ENCODE measurements at regions not wholly inside any gene's neighbourhood (a gene's known extent, or its start where the extent isn't known, plus 50 kb on each side); places are given as distances from the start of the nearest gene placed in this dataset.

DNA sequence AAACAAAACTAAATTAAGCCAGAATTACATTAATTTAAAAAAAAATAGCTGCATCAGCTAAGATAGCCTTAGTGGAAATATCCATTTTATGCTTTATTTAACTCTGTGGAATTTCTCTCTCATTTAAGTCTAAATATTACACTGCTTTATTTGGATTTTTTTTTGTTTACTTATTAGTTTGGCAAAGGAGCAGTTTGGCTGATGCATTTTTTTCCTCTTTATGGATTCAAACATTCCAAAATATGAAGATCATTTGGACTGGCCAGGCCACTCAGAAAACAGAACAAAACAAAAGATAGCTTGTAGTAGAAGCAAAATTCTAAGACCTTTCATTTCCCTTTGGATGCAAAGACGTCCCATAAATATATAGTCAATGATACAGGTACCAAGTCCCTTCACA is 707.3 kb upstream of the UBE2E2 start:
- H3K9me3 ChIP-seq (ENCODE audit: low read depth, low read length), result peaks cover 2% of the 10 kb centered on the region
- H3K4me2 ChIP-seq (ENCODE audit: insufficient read depth, low read length), result no peak overlapping the region
- no peak overlapping the region for H2AFZ ChIP-seq (ENCODE audit: low read length)
- no peaks in the 10 kb centered on the region for H4K20me1 ChIP-seq (ENCODE audit: insufficient read depth, low read length)
- no peaks in the 10 kb centered on the region for H3K79me2 ChIP-seq (ENCODE audit: insufficient read depth, low read length)
- H3K36me3 ChIP-seq (ENCODE audit: insufficient read depth, low read length), result no peaks in the 10 kb centered on the region
- H3K27me3 ChIP-seq (ENCODE audit: insufficient read depth, low read length), result no peaks in the 10 kb centered on the region
- TF ChIP-seq, protein P1, sequence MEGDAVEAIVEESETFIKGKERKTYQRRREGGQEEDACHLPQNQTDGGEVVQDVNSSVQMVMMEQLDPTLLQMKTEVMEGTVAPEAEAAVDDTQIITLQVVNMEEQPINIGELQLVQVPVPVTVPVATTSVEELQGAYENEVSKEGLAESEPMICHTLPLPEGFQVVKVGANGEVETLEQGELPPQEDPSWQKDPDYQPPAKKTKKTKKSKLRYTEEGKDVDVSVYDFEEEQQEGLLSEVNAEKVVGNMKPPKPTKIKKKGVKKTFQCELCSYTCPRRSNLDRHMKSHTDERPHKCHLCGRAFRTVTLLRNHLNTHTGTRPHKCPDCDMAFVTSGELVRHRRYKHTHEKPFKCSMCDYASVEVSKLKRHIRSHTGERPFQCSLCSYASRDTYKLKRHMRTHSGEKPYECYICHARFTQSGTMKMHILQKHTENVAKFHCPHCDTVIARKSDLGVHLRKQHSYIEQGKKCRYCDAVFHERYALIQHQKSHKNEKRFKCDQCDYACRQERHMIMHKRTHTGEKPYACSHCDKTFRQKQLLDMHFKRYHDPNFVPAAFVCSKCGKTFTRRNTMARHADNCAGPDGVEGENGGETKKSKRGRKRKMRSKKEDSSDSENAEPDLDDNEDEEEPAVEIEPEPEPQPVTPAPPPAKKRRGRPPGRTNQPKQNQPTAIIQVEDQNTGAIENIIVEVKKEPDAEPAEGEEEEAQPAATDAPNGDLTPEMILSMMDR (IDR thresholded peaks at IDR 0.05; ENCODE audit: extremely low read depth, low read depth, low read length), result no peak
- no peak overlapping the region for H3K4me3 ChIP-seq (ENCODE audit: insufficient read depth, low read length)
- H3K27ac ChIP-seq (ENCODE audit: low read depth, low read length), result no peak overlapping the region
- H3K4me1 ChIP-seq (ENCODE audit: insufficient read depth, low read length), result no peaks in the 10 kb centered on the region
- DNase-seq (ENCODE audit: insufficient read length, low spot score, missing footprints), result no peak

DNA sequence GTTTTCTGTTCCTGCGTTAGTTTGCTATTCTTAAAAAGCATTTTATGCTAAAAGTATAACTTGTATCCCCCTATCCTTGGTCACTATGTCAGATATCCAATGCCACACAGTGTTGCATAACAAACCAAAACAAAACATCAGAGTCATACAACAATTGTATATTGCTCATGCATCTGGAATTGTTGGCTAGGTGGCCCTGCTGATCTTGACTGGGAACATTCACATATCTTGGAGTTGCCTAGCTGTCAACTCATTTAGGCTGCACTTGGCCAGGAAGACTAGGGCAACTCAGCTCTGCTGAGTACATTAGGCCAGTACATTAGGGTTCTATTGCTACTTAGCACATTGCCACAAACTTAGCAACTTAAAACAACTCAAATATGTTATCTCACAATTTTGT is 706.5 kb upstream of the UBE2E2 start:
- TF ChIP-seq, protein P1 (IDR thresholded peaks at IDR 0.05; ENCODE audit: extremely low read depth, low read depth, low read length), result no peak
- no peak overlapping the region for H3K4me3 ChIP-seq (ENCODE audit: insufficient read depth, low read length)
- H3K9me3 ChIP-seq (ENCODE audit: low read depth, low read length), result peaks cover 2% of the 10 kb centered on the region
- H3K79me2 ChIP-seq (ENCODE audit: insufficient read depth, low read length), result no peaks in the 10 kb centered on the region
- H3K4me2 ChIP-seq (ENCODE audit: insufficient read depth, low read length), result no peak overlapping the region
- H3K4me1 ChIP-seq (ENCODE audit: insufficient read depth, low read length), result no peaks in the 10 kb centered on the region
- no peaks in the 10 kb centered on the region for H4K20me1 ChIP-seq (ENCODE audit: insufficient read depth, low read length)
- DNase-seq (ENCODE audit: insufficient read length, low spot score, missing footprints), result no peak
- H2AFZ ChIP-seq (ENCODE audit: low read length), result no peak overlapping the region
- no peaks in the 10 kb centered on the region for H3K27me3 ChIP-seq (ENCODE audit: insufficient read depth, low read length)
- no peaks in the 10 kb centered on the region for H3K36me3 ChIP-seq (ENCODE audit: insufficient read depth, low read length)
- H3K27ac ChIP-seq (ENCODE audit: low read depth, low read length), result no peak overlapping the region

DNA sequence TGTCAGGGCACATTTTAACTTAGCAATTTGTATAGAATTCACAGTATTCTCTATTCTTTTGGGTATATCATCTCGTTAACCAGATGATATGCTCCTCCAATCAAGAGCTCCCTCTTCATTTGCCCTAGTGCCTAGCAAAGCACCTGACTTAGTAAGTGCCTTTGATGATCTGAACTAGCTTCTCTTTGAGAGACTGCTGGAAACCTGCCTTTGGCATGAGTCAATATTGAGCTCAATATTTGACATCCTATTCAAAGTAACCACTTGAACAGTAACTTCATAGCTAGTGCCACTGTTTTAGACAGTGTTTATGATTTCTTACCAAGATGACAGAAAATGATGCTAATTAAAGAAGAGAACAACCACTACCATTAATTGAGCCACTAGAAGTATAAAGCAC is 696.3 kb upstream of the UBE2E2 start:
- Histone ChIP-seq H3K4me2 (ENCODE audit: insufficient read depth, low read length) (no peak overlapping the region), H4K20me1 (ENCODE audit: insufficient read depth, low read length) (no peaks in the 10 kb centered on the region), H3K36me3 (ENCODE audit: insufficient read depth, low read length) (no peaks in the 10 kb centered on the region), H2AFZ (ENCODE audit: low read length) (no peak overlapping the region), H3K4me1 (ENCODE audit: insufficient read depth, low read length) (no peaks in the 10 kb centered on the region), H3K27ac (ENCODE audit: low read depth, low read length) (no peak overlapping the region), H3K27me3 (ENCODE audit: insufficient read depth, low read length) (no peaks in the 10 kb centered on the region), H3K79me2 (ENCODE audit: insufficient read depth, low read length) (no peaks in the 10 kb centered on the region), H3K9me3 (ENCODE audit: low read depth, low read length) (no peaks in the 10 kb centered on the region), H3K4me3 (ENCODE audit: insufficient read depth, low read length) (no peak overlapping the region)
- TF ChIP-seq, protein P1 (IDR thresholded peaks at IDR 0.05; ENCODE audit: extremely low read depth, low read depth, low read length), result no peak
- no peak for DNase-seq (ENCODE audit: insufficient read length, low spot score, missing footprints)

DNA sequence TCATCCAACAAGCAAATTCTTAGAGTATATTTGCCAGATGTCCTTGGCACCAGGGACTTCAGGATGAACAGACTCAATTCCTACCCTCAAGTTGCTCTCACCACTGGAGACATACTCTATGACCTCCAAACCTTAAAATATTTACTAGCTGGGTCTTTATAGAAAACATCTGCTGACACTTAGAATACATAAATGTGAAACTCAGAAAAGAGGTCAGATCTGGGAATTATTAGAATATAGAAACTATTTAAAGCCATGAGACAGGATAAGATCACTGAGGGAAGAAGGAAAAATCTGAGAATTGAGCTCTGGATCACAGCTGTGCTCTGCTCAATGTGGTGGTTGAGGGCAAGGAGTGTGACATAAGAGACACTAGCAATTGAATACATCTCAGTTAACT is 695.4 kb upstream of the UBE2E2 start:
- TF ChIP-seq, protein P1 (IDR thresholded peaks at IDR 0.05; ENCODE audit: extremely low read depth, low read depth, low read length), result no peak
- Histone ChIP-seq H3K4me1 (ENCODE audit: insufficient read depth, low read length) (no peaks in the 10 kb centered on the region), H2AFZ (ENCODE audit: low read length) (no peak overlapping the region), H3K4me2 (ENCODE audit: insufficient read depth, low read length) (no peak overlapping the region), H3K79me2 (ENCODE audit: insufficient read depth, low read length) (no peaks in the 10 kb centered on the region), H3K27me3 (ENCODE audit: insufficient read depth, low read length) (no peaks in the 10 kb centered on the region), H3K27ac (ENCODE audit: low read depth, low read length) (no peak overlapping the region), H4K20me1 (ENCODE audit: insufficient read depth, low read length) (no peaks in the 10 kb centered on the region), H3K9me3 (ENCODE audit: low read depth, low read length) (no peaks in the 10 kb centered on the region), H3K4me3 (ENCODE audit: insufficient read depth, low read length) (no peak overlapping the region), H3K36me3 (ENCODE audit: insufficient read depth, low read length) (no peaks in the 10 kb centered on the region)
- no peak for DNase-seq (ENCODE audit: insufficient read length, low spot score, missing footprints)
